PC-3 (cell line): ENCODE measurements at regions not wholly inside any gene's neighbourhood (a gene's known extent, or its start where the extent isn't known, plus 50 kb on each side); places are given as distances from the start of the nearest gene placed in this dataset.
A peak's percentile ranks its signal among the peaks of the same experiment; 100 is the strongest.

Experiments used
- ATAC-seq: fragments of 200-7000 bp; cut with Tn5 transposase; 2 replicates; pipeline ENCODE4 v1.9.1; 2020; ENCODE audit warnings: mild to moderate bottlenecking, moderate library complexity
- BruUV-seq: library from RNA; stranded (reverse); fragments of 400-500 nt; replicated peaks from 2 replicates; lab custom pipeline; 2021; lab: Mats Ljungman, UMichigan
- CTCF ChIA-PET: fragments of 300-600 bp; sonication (Branson Sonifier 250); formaldehyde crosslinking; loops from one replicate; lab custom pipeline; 2022; ENCODE audit warnings: antibody characterized with exemption; lab: Charles Lee
- POLR2A ChIA-PET: fragments of 300-600 bp; sonication (Branson Sonifier 250); formaldehyde crosslinking; loops from one replicate; lab custom pipeline; 2022; ENCODE audit warnings: antibody characterized with exemption; ENCODE audit not compliant: unreplicated experiment; lab: Charles Lee
- DNase-seq: peaks from one replicate; pipeline ENCODE4 v3.0.0-alpha.2; 2015
- H2AFZ ChIP-seq: fragments of 300-600 bp; sonication (generic); 2 replicates; pipeline ENCODE4 v1.6.0; 2016; ENCODE audit warnings: antibody characterized with exemption, low read length
- H3F3A ChIP-seq: fragments of 300-600 bp; sonication (generic); one replicate; pipeline ENCODE4 v1.6.0; 2017; ENCODE audit warnings: antibody characterized with exemption, low read length, control low read depth, mild to moderate bottlenecking; ENCODE audit not compliant: unreplicated experiment
- H3K27ac ChIP-seq: fragments of 300-600 bp; sonication (generic); 2 replicates; pipeline ENCODE4 v1.5.1; 2016; ENCODE audit warnings: mild to moderate bottlenecking, low read length
- H3K27me3 ChIP-seq: fragments of 300-600 bp; sonication (generic); 2 replicates; pipeline ENCODE4 v1.6.1; 2016; ENCODE audit warnings: low read length, mixed read lengths
- H3K36me3 ChIP-seq: fragments of 300-600 bp; sonication (generic); 2 replicates; pipeline ENCODE4 v1.6.1; 2016; ENCODE audit warnings: low read depth, mixed run types, low read length, mixed read lengths
- H3K4me1 ChIP-seq: fragments of 300-600 bp; sonication (generic); 2 replicates; pipeline ENCODE4 v1.5.1; 2016; ENCODE audit warnings: low read length; ENCODE audit not compliant: insufficient read depth
- H3K4me2 ChIP-seq: fragments of 300-600 bp; sonication (generic); 2 replicates; pipeline ENCODE4 v1.6.0; 2016; ENCODE audit warnings: low read length
- H3K4me3 ChIP-seq: fragments of 300-600 bp; sonication (generic); 2 replicates; pipeline ENCODE4 v1.5.1; 2016; ENCODE audit warnings: mild to moderate bottlenecking, low read length, mixed read lengths
- H3K79me2 ChIP-seq: fragments of 300-600 bp; sonication (generic); 2 replicates; pipeline ENCODE4 v1.6.1; 2017; ENCODE audit warnings: low read length, mixed read lengths
- H3K9ac ChIP-seq: fragments of 300-600 bp; sonication (generic); 2 replicates; pipeline ENCODE4 v1.6.0; 2016; ENCODE audit warnings: mild to moderate bottlenecking, low read length
- H3K9me2 ChIP-seq: fragments of 300-600 bp; sonication (generic); replicated peaks from 2 replicates; pipeline ENCODE4 v1.6.1; 2016; ENCODE audit warnings: mixed run types, low read length, mixed read lengths
- H3K9me3 ChIP-seq: fragments of 300-600 bp; sonication (generic); 2 replicates; pipeline ENCODE4 v1.6.1; 2016; ENCODE audit warnings: low read length, mixed read lengths
- H4K20me1 ChIP-seq: fragments of 300-600 bp; sonication (generic); 2 replicates; pipeline ENCODE4 v1.6.1; 2016; ENCODE audit warnings: low read length, mixed read lengths
- CTCF ChIP-seq: fragments of 300-600 bp; sonication (generic); conservative IDR thresholded peaks from 2 replicates; pipeline ENCODE4 v1.5.1; 2017; ENCODE audit warnings: antibody characterized with exemption, low read depth, mild to moderate bottlenecking, low read length
- EZH2 ChIP-seq: fragments of 300-600 bp; sonication (generic); IDR thresholded peaks from one replicate; pipeline ENCODE4 v1.6.1; 2017; ENCODE audit warnings: antibody characterized with exemption, mild to moderate bottlenecking, low read length; ENCODE audit not compliant: unreplicated experiment
- EZH2phosphoT487 ChIP-seq: fragments of 300-600 bp; sonication (generic); IDR thresholded peaks from 2 replicates; pipeline ENCODE4 v1.6.1; 2018; ENCODE audit warnings: mild to moderate bottlenecking, antibody characterized with exemption, low read length, borderline replicate concordance
- intact Hi-C: fragments of 100-400 bp; cut with micrococcal nuclease; formaldehyde crosslinking; loops from 2 replicates; pipeline ENCODE4 v1.9.0; 2023

- Histone ChIP-seq H4K20me1 (no peaks in the 10 kb centered on the region), H3K4me1 (peaks cover 30% of the 10 kb centered on the region), H3K9me3 (no peaks in the 10 kb centered on the region), H3K79me2 (no peaks in the 10 kb centered on the region), H3K9ac (peak overlapping the region; percentile 54), H3F3A (peaks cover 5% of the 10 kb centered on the region), H2AFZ (peak overlapping the region; percentile 32; the same call in 1 of the 2 replicates), H3K4me3 (no peak overlapping the region), H3K27me3 (no peaks in the 10 kb centered on the region), H3K9me2 (no peaks in the 10 kb centered on the region), H3K4me2 (peak overlapping the region; percentile 68), H3K36me3 (no peaks in the 10 kb centered on the region), H3K27ac (peak overlapping the region; percentile 90)
- ATAC-seq (peak; percentile 98), DNase-seq (peak; percentile 94)
- POLR2A ChIA-PET, result interaction anchor here (0.5 to 0.8 kb wide), 2 partner anchors 13 to 108 kb away, joined by 4 read pairs; no protein-coding TSS in a partner anchor
- BruUV-seq, result no TSS peak
- TF ChIP-seq EZH2phosphoT487 (no peak), EZH2 (no peak), CTCF (no peak)
- intact Hi-C loops, result loop anchor here (2.0 kb wide), 3 partner anchors 13 to 47 kb away; no protein-coding TSS in a partner anchor
- CTCF ChIA-PET, result interaction anchor here (0.6 kb wide), 1 partner anchor 43 kb away, joined by 4 read pairs; no protein-coding TSS in a partner anchor
These were observed 592.0 kb upstream of the WWC1 start for GRCh38 chr5:167699432-167699831.

GRCh38 chr5:167701051-167701450 lies 590.4 kb upstream of the WWC1 start:
- Histone ChIP-seq H4K20me1 (no peaks in the 10 kb centered on the region), H3K4me1 (peaks cover 30% of the 10 kb centered on the region), H3K27me3 (no peaks in the 10 kb centered on the region), H3K4me2 (no peak overlapping the region), H3K9me2 (no peaks in the 10 kb centered on the region), H3K9me3 (no peaks in the 10 kb centered on the region), H3K27ac (no peak overlapping the region), H3F3A (peaks cover 5% of the 10 kb centered on the region), H3K79me2 (no peaks in the 10 kb centered on the region), H3K9ac (no peak overlapping the region), H3K4me3 (no peak overlapping the region), H3K36me3 (no peaks in the 10 kb centered on the region), H2AFZ (no peak overlapping the region)
- no TSS peak for BruUV-seq
- CTCF ChIA-PET, result no interaction called here
- POLR2A ChIA-PET, result no interaction called here
- no peak for TF ChIP-seq EZH2
- no peak for TF ChIP-seq EZH2phosphoT487
- no peak for TF ChIP-seq CTCF
- intact Hi-C loops, result no loop called here
- ATAC-seq, result no peak
- DNase-seq, result no peak

- Histone ChIP-seq H2AFZ (no peak overlapping the region), H3K27ac (no peak overlapping the region), H3K4me3 (no peak overlapping the region), H3K36me3 (no peaks in the 10 kb centered on the region), H3K27me3 (no peaks in the 10 kb centered on the region), H3K9me2 (no peaks in the 10 kb centered on the region), H3K4me2 (no peak overlapping the region), H3K9me3 (no peaks in the 10 kb centered on the region), H3K9ac (no peak overlapping the region), H4K20me1 (no peaks in the 10 kb centered on the region), H3F3A (peaks cover 5% of the 10 kb centered on the region), H3K79me2 (no peaks in the 10 kb centered on the region), H3K4me1 (peaks cover 30% of the 10 kb centered on the region)
- DNase-seq (no peak), ATAC-seq (no peak)
- no TSS peak for BruUV-seq
- ChIA-PET CTCF (no interaction called here), POLR2A (no interaction called here)
- intact Hi-C loops, result no loop called here
- TF ChIP-seq CTCF, result no peak
- no peak for TF ChIP-seq EZH2
- no peak for TF ChIP-seq EZH2phosphoT487
These were observed 589.4 kb upstream of the WWC1 start for GRCh38 chr5:167702014-167702413.
